ENCODE measurements at regions not wholly inside any gene's neighbourhood (a gene's known extent, or its start where the extent isn't known, plus 50 kb on each side); places are given as distances from the start of the nearest gene placed in this dataset.

- H3K9me3 ChIP-seq, result no peaks in the 10 kb centered on the region
- H3K27me3 ChIP-seq, result no peaks in the 10 kb centered on the region
- H3K27ac ChIP-seq, result no peak overlapping the region
- TF ChIP-seq POLR2A (IDR thresholded peaks at IDR 0.05), result no peak
- TF ChIP-seq CTCF (IDR thresholded peaks at IDR 0.05 in 4 of 5, conservative IDR thresholded peaks at IDR 0.05 in 1 of 5), result no peak
- in situ Hi-C loops (cut with MboI; ENCODE audit: low sequenced_read_pairs in 4 of 4) (no loop called here), intact Hi-C loops (cut with DNase I; ENCODE audit: low total_unique reads) (no loop called here)
- DNase-seq (no peak), ATAC-seq (no peak)
- H3K4me1 ChIP-seq, result no peaks in the 10 kb centered on the region
- H3K4me3 ChIP-seq, result no peak overlapping the region
- H3K36me3 ChIP-seq, result no peaks in the 10 kb centered on the region
Measured at GRCh38 chr7:25351761-25352160, 123.5 kb upstream of the NPVF start.

GRCh38 chr7:25353196-25353595 lies 124.9 kb upstream of the NPVF start:
- Histone ChIP-seq H3K27me3 (no peaks in the 10 kb centered on the region), H3K4me1 (no peaks in the 10 kb centered on the region), H3K36me3 (no peaks in the 10 kb centered on the region), H3K4me3 (no peak overlapping the region), H3K27ac (no peak overlapping the region), H3K9me3 (no peaks in the 10 kb centered on the region)
- DNase-seq (no peak), ATAC-seq (no peak)
- no peak for TF ChIP-seq CTCF (IDR thresholded peaks at IDR 0.05 in 4 of 5, conservative IDR thresholded peaks at IDR 0.05 in 1 of 5)
- no peak for TF ChIP-seq POLR2A (IDR thresholded peaks at IDR 0.05)
- in situ Hi-C loops (cut with MboI; ENCODE audit: low sequenced_read_pairs in 4 of 4) (no loop called here), intact Hi-C loops (cut with DNase I; ENCODE audit: low total_unique reads) (no loop called here)

DNA sequence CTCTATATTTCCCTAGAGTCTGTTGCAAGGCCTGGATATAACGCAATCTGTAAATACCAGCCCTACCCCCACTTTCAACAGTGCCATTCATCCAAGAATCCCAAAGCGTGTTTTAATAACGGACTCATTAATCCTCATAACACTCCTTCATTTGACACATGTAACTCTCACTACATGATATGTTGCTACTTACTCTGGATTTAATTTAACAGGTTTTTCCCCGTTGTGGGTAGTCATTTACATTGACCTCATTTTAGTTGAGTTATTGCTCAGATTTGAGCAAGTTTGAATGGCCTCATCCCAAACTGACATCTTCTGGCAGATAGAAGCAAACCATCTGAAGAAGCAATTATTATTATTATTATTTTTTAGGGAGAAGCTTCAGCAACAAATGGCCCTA lies 125.4 kb upstream of the NPVF start:
- Histone ChIP-seq H3K4me1 (no peaks in the 10 kb centered on the region), H3K27ac (no peak overlapping the region), H3K4me3 (no peak overlapping the region), H3K27me3 (no peaks in the 10 kb centered on the region), H3K9me3 (no peaks in the 10 kb centered on the region), H3K36me3 (no peaks in the 10 kb centered on the region)
- intact Hi-C loops (cut with DNase I; ENCODE audit: low total_unique reads) (no loop called here), in situ Hi-C loops (cut with MboI; ENCODE audit: low sequenced_read_pairs in 4 of 4) (no loop called here)
- TF ChIP-seq POLR2A (IDR thresholded peaks at IDR 0.05), result no peak
- no peak for TF ChIP-seq CTCF (IDR thresholded peaks at IDR 0.05 in 4 of 5, conservative IDR thresholded peaks at IDR 0.05 in 1 of 5)
- DNase-seq (no peak), ATAC-seq (no peak)

- intact Hi-C loops (cut with DNase I; ENCODE audit: low total_unique reads) (no loop called here), in situ Hi-C loops (cut with MboI; ENCODE audit: low sequenced_read_pairs in 4 of 4) (no loop called here)
- DNase-seq (no peak), ATAC-seq (no peak)
- no peak for TF ChIP-seq POLR2A (IDR thresholded peaks at IDR 0.05)
- TF ChIP-seq CTCF (IDR thresholded peaks at IDR 0.05 in 4 of 5, conservative IDR thresholded peaks at IDR 0.05 in 1 of 5), result no peak
- H3K9me3 ChIP-seq, result no peaks in the 10 kb centered on the region
- no peaks in the 10 kb centered on the region for H3K36me3 ChIP-seq
- H3K4me3 ChIP-seq, result no peak overlapping the region
- no peaks in the 10 kb centered on the region for H3K27me3 ChIP-seq
- no peak overlapping the region for H3K27ac ChIP-seq
- no peaks in the 10 kb centered on the region for H3K4me1 ChIP-seq
Measured at GRCh38 chr7:25356534-25357151, 128.4 kb upstream of the NPVF start.

- no peak overlapping the region for H3K27ac ChIP-seq
- intact Hi-C loops (cut with DNase I; ENCODE audit: low total_unique reads) (no loop called here), in situ Hi-C loops (cut with MboI; ENCODE audit: low sequenced_read_pairs in 4 of 4) (no loop called here)
- TF ChIP-seq CTCF (IDR thresholded peaks at IDR 0.05 in 4 of 5, conservative IDR thresholded peaks at IDR 0.05 in 1 of 5), result no peak
- no peak for TF ChIP-seq POLR2A (IDR thresholded peaks at IDR 0.05)
- H3K27me3 ChIP-seq, result no peaks in the 10 kb centered on the region
- ATAC-seq (no peak), DNase-seq (no peak)
- no peaks in the 10 kb centered on the region for H3K4me1 ChIP-seq
- no peak overlapping the region for H3K4me3 ChIP-seq
- no peaks in the 10 kb centered on the region for H3K9me3 ChIP-seq
- no peaks in the 10 kb centered on the region for H3K36me3 ChIP-seq
Measured at GRCh38 chr7:25358926-25359325, 130.6 kb upstream of the NPVF start.

All from gastrocnemius medialis (tissue), 4 donors.